HG03442 (cell line): ENCODE measurements at regions not wholly inside any gene's neighbourhood (a gene's known extent, or its start where the extent isn't known, plus 50 kb on each side); places are given as distances from the start of the nearest gene placed in this dataset.

ENCODE experiments used
- ATAC-seq: cut with Tn5 transposase; IDR thresholded peaks from one replicate; pipeline ENCODE4 v1.9.1; 2021; ENCODE audit warnings: mild to moderate bottlenecking, moderate library complexity; ENCODE audit not compliant: unreplicated experiment

- ATAC-seq: no peak
These were observed 382.5 kb downstream of the ANKRD50 start for GRCh38 chr4:124330045-124330444.

GRCh38 chr4:124331781-124332180 lies 380.8 kb downstream of the ANKRD50 start:
- no peak for ATAC-seq

- no peak for ATAC-seq
These were observed 379.1 kb downstream of the ANKRD50 start for GRCh38 chr4:124333466-124333865.

- ATAC-seq: peak; percentile 66
These were observed 378.4 kb downstream of the ANKRD50 start for GRCh38 chr4:124334119-124334518.

GRCh38 chr4:124337874-124338273 lies 374.7 kb downstream of the ANKRD50 start:
- no peak for ATAC-seq

- ATAC-seq: no peak
These were observed 368.8 kb downstream of the ANKRD50 start for GRCh38 chr4:124343661-124344171.

GRCh38 chr4:124372916-124373315 lies 339.6 kb downstream of the ANKRD50 start:
- no peak for ATAC-seq

- ATAC-seq: no peak
These were observed 326.4 kb downstream of the ANKRD50 start for GRCh38 chr4:124386163-124386562.

- ATAC-seq: peak; percentile 83
These were observed 325.9 kb downstream of the ANKRD50 start for GRCh38 chr4:124386648-124387047.

GRCh38 chr4:124389591-124389990 lies 322.9 kb downstream of the ANKRD50 start:
- ATAC-seq: no peak

GRCh38 chr4:124390861-124391260 lies 321.7 kb downstream of the ANKRD50 start:
- ATAC-seq: no peak

GRCh38 chr4:124396333-124396732 lies 316.2 kb downstream of the ANKRD50 start:
- no peak for ATAC-seq

GRCh38 chr4:124401606-124402005 lies 310.9 kb downstream of the ANKRD50 start:
- ATAC-seq: no peak

- no peak for ATAC-seq
These were observed 303.5 kb downstream of the ANKRD50 start for GRCh38 chr4:124409044-124409443.

GRCh38 chr4:124414276-124415040 lies 298.1 kb downstream of the ANKRD50 start:
- no peak for ATAC-seq

- no peak for ATAC-seq
These were observed 297.4 kb downstream of the ANKRD50 start for GRCh38 chr4:124415146-124415545.

- no peak for ATAC-seq
These were observed 295.2 kb downstream of the ANKRD50 start for GRCh38 chr4:124417371-124417770.

- no peak for ATAC-seq
These were observed 292.3 kb downstream of the ANKRD50 start for GRCh38 chr4:124420166-124420695.

- no peak for ATAC-seq
These were observed 289.4 kb downstream of the ANKRD50 start for GRCh38 chr4:124423160-124423559.

GRCh38 chr4:124426279-124426678 lies 286.3 kb downstream of the ANKRD50 start:
- no peak for ATAC-seq

- no peak for ATAC-seq
These were observed 285.3 kb downstream of the ANKRD50 start for GRCh38 chr4:124427095-124427767.

GRCh38 chr4:124428648-124429047 lies 283.9 kb downstream of the ANKRD50 start:
- ATAC-seq: no peak
